Right lobe of liver (tissue), 6 donors: ENCODE measurements at regions not wholly inside any gene's neighbourhood (a gene's known extent, or its start where the extent isn't known, plus 50 kb on each side); places are given as distances from the start of the nearest gene placed in this dataset.
A peak's percentile ranks its signal among the peaks of the same experiment; 100 is the strongest.
"Not testable (repeated sequence)": the region's sequence is repeated elsewhere in the genome, so short reads cannot be mapped to it uniquely, and the experiment has no call there.

Experiments used
- ATAC-seq, 4 donors: fragments of 200-7000 bp; cut with Tn5 transposase; one replicate each; pipeline ENCODE4 v1.9.1; 2020; ENCODE audit warnings: mild to moderate bottlenecking in 4 of 4, moderate library complexity in 4 of 4
- DNase-seq, 3 donors: peaks; one replicate each; pipeline ENCODE4 v3.0.0-alpha.2; 2020
- H3K27ac ChIP-seq, 3 donors: fragments of 200-600 bp; one replicate each; pipeline ENCODE4 v1.8.0; 2022
- H3K27me3 ChIP-seq, 2 donors: fragments of 200-600 bp; one replicate each; pipeline ENCODE4 v1.8.0; 2022
- H3K36me3 ChIP-seq, 4 donors: fragments of 200-600 bp; sonication (generic) in 1 of 4; one replicate each; pipeline versions ENCODE4 v1.5.1 to v1.8.0; 2017 to 2022; ENCODE audit warnings: control low read depth in 1 of 4
- H3K4me1 ChIP-seq, 4 donors: fragments of 200-600 bp; sonication (generic) in 1 of 4; one replicate each; pipeline versions ENCODE4 v1.5.1 to v1.8.0; 2017 to 2022; ENCODE audit warnings: control low read depth in 1 of 4
- H3K4me3 ChIP-seq, 3 donors: fragments of 200-600 bp; one replicate each; pipeline ENCODE4 v1.8.0; 2022
- H3K9me3 ChIP-seq, 4 donors: fragments of 200-600 bp; sonication (generic) in 1 of 4; one replicate each; pipeline versions ENCODE4 v1.5.1 to v1.8.0; 2017 to 2022; ENCODE audit warnings: control low read depth in 1 of 4
- CTCF ChIP-seq, 4 donors: fragments of 200-600 bp in 3 of 4; fragments of 450-650 bp in 1 of 4; IDR thresholded peaks; one replicate each; pipeline versions ENCODE4 v1.5.1 to v1.8.0; 2016 to 2022; ENCODE audit warnings: antibody characterized with exemption in 4 of 4, mild to moderate bottlenecking in 2 of 4
- POLR2A ChIP-seq: fragments of 450-650 bp; IDR thresholded peaks from one replicate; pipeline ENCODE4 v1.6.1; 2017; ENCODE audit warnings: antibody characterized with exemption, mild to moderate bottlenecking
- WGBS: methylation state at CpG from one replicate; pipeline ENCODE4 v1.1.6; 2018; ENCODE audit warnings: low coverage, low lambda C conversion rate; ENCODE audit not compliant: insufficient coverage; ENCODE audit errors: missing lambda C conversion rate; 5-methylcytosine and 5-hydroxymethylcytosine counted together
- intact Hi-C, 2 donors: fragments of 100-400 bp; cut with DNase I; formaldehyde crosslinking; loops; one replicate each; pipeline versions ENCODE4 v1.11.2 to v1.14.1; 2022
- donor health status: DM: no; HTN: yes; CAD: no.
- donor health status: DM: no; HTN: no; CAD: no.
- donor health status: DM: no; HTN: no; CAD: no.
- donor health status: DM: no; HTN: yes; CAD: no.
- donor health status: DM: no; HTN: yes; CAD: no.

GRCh38 chr1:199913318-199913717, 114.2 kb upstream of the NR5A2 start:
- Histone ChIP-seq H3K27ac (no peak overlapping the region), H3K9me3 (no peaks in the 10 kb centered on the region), H3K4me3 (no peak overlapping the region), H3K27me3 (no peaks in the 10 kb centered on the region), H3K4me1 (no peaks in the 10 kb centered on the region), H3K36me3 (no peaks in the 10 kb centered on the region)
- no peak for TF ChIP-seq POLR2A
- TF ChIP-seq CTCF (IDR thresholded peaks at IDR 0.05), result no peak
- intact Hi-C loops, result no loop called here
- peak in 3 of 4 donors; percentile 44 to 64 (median 54) for ATAC-seq
- DNase-seq, result no peak
- 43% methylated on average over 2 of the region's 3 CpGs for WGBS

- TF ChIP-seq CTCF (IDR thresholded peaks at IDR 0.05) (no peak), POLR2A (no peak)
- intact Hi-C loops, result no loop called here
- H3K27ac ChIP-seq, result no peak overlapping the region
- DNase-seq (no peak), ATAC-seq (no peak)
- no peaks in the 10 kb centered on the region for H3K4me1 ChIP-seq
- H3K36me3 ChIP-seq, result no peaks in the 10 kb centered on the region
- H3K4me3 ChIP-seq, result no peak overlapping the region
- no peaks in the 10 kb centered on the region for H3K9me3 ChIP-seq
- no peaks in the 10 kb centered on the region for H3K27me3 ChIP-seq
- WGBS, result 63% methylated on average over 5 of the region's 5 CpGs
Measured at GRCh38 chr1:199914546-199914945, 113.0 kb upstream of the NR5A2 start.

- TF ChIP-seq POLR2A (no peak), CTCF (IDR thresholded peaks at IDR 0.05) (no peak)
- intact Hi-C loops, result no loop called here
- no peak overlapping the region for H3K4me3 ChIP-seq
- no peaks in the 10 kb centered on the region for H3K36me3 ChIP-seq
- H3K4me1 ChIP-seq, result no peaks in the 10 kb centered on the region
- ATAC-seq, result peak in 1 of 4 donors; percentile 87
- DNase-seq, result no peak
- H3K9me3 ChIP-seq, result no peaks in the 10 kb centered on the region
- H3K27me3 ChIP-seq, result no peaks in the 10 kb centered on the region
- WGBS, result 15% methylated on average over 2 of the region's 2 CpGs
- H3K27ac ChIP-seq, result no peak overlapping the region
Measured at GRCh38 chr1:199918196-199918769, 109.2 kb upstream of the NR5A2 start.

GRCh38 chr1:199920635-199921034, 106.9 kb upstream of the NR5A2 start:
- no peak for ATAC-seq
- Histone ChIP-seq H3K4me3 (no peak overlapping the region), H3K27me3 (no peaks in the 10 kb centered on the region), H3K9me3 (no peaks in the 10 kb centered on the region), H3K27ac (no peak overlapping the region), H3K4me1 (no peaks in the 10 kb centered on the region), H3K36me3 (no peaks in the 10 kb centered on the region)
- DNase-seq, result no peak
- 75% methylated on average over 2 of the region's 2 CpGs for WGBS
- TF ChIP-seq CTCF (IDR thresholded peaks at IDR 0.05) (no peak), POLR2A (no peak)
- intact Hi-C loops, result no loop called here

- DNase-seq (no peak), ATAC-seq (no peak)
- H3K27me3 ChIP-seq, result no peaks in the 10 kb centered on the region
- intact Hi-C loops, result no loop called here
- H3K36me3 ChIP-seq, result no peaks in the 10 kb centered on the region
- WGBS, result 68% methylated on average over 3 of the region's 3 CpGs
- no peak overlapping the region for H3K4me3 ChIP-seq
- no peak for TF ChIP-seq POLR2A
- TF ChIP-seq CTCF (IDR thresholded peaks at IDR 0.05), result no peak
- no peak overlapping the region for H3K27ac ChIP-seq
- no peaks in the 10 kb centered on the region for H3K9me3 ChIP-seq
- H3K4me1 ChIP-seq, result no peaks in the 10 kb centered on the region
Measured at GRCh38 chr1:199929556-199929955, 98.0 kb upstream of the NR5A2 start.

GRCh38 chr1:199930067-199930466, 97.4 kb upstream of the NR5A2 start:
- H3K36me3 ChIP-seq, intact Hi-C loops, H3K9me3 ChIP-seq, DNase-seq, H3K4me3 ChIP-seq, H3K4me1 ChIP-seq, H3K27me3 ChIP-seq, H3K27ac ChIP-seq, ATAC-seq: not testable (repeated sequence)
- 88% methylated on average over 4 of the region's 5 CpGs for WGBS
